ENCODE measurements at regions not wholly inside any gene's neighbourhood (a gene's known extent, or its start where the extent isn't known, plus 50 kb on each side); places are given as distances from the start of the nearest gene placed in this dataset.

GRCh38 chr3:110423276-110423675 lies 648.3 kb upstream of the NECTIN3 start:
- no peaks in the 10 kb centered on the region for H3F3A ChIP-seq (ENCODE audit: insufficient read depth, low read length, poor library complexity, severe bottlenecking)
- no peak overlapping the region for H2AFZ ChIP-seq (ENCODE audit: low read depth, low read length)
- H4K20me1 ChIP-seq (ENCODE audit: insufficient read depth): no peaks in the 10 kb centered on the region
- no peak overlapping the region for H3K4me2 ChIP-seq (ENCODE audit: low read length)
- H3K9ac ChIP-seq (ENCODE audit: low read length): no peak overlapping the region
- no peak overlapping the region for H3K27ac ChIP-seq (ENCODE audit: low read length)
- no peaks in the 10 kb centered on the region for H3K27me3 ChIP-seq (ENCODE audit: insufficient read depth, low read depth, low read length)
- H3K9me3 ChIP-seq (ENCODE audit: low read length): no peaks in the 10 kb centered on the region
- no peaks in the 10 kb centered on the region for H3K9me2 ChIP-seq (ENCODE audit: insufficient read depth, low read length)
- H3K36me3 ChIP-seq (ENCODE audit: insufficient read depth, low read length): no peaks in the 10 kb centered on the region
- no peaks in the 10 kb centered on the region for H3K79me2 ChIP-seq (replicated peaks; ENCODE audit: insufficient read depth, low read length)
- TF ChIP-seq POLR2AphosphoS5 (IDR thresholded peaks at IDR 0.05) (no peak), CTCF (IDR thresholded peaks at IDR 0.05; ENCODE audit: poor library complexity, severe bottlenecking) (no peak), RAD21 (conservative IDR thresholded peaks at IDR 0.05) (no peak), EZH2 (IDR thresholded peaks at IDR 0.05; ENCODE audit: borderline replicate concordance, insufficient read depth, low read length, poor library complexity, severe bottlenecking) (no peak), MXI1 (conservative IDR thresholded peaks at IDR 0.05; ENCODE audit: poor library complexity, severe bottlenecking) (no peak), TAF1 (IDR thresholded peaks at IDR 0.05; ENCODE audit: low read depth) (no peak), REST (IDR thresholded peaks at IDR 0.05; ENCODE audit: borderline replicate concordance) (no peak), EP300 (conservative IDR thresholded peaks at IDR 0.05; ENCODE audit: poor library complexity, severe bottlenecking) (no peak)
- no peak overlapping the region for H3K4me3 ChIP-seq (ENCODE audit: low read length)

GRCh38 chr3:110430146-110430545 lies 641.5 kb upstream of the NECTIN3 start:
- Histone ChIP-seq H3K9me3 (ENCODE audit: low read length) (no peaks in the 10 kb centered on the region), H3K9ac (ENCODE audit: low read length) (no peak overlapping the region), H3K4me2 (ENCODE audit: low read length) (no peak overlapping the region), H3K27ac (ENCODE audit: low read length) (no peak overlapping the region), H3K4me3 (ENCODE audit: low read length) (no peak overlapping the region), H2AFZ (ENCODE audit: low read depth, low read length) (no peak overlapping the region), H3F3A (ENCODE audit: insufficient read depth, low read length, poor library complexity, severe bottlenecking) (no peaks in the 10 kb centered on the region), H4K20me1 (ENCODE audit: insufficient read depth) (no peaks in the 10 kb centered on the region), H3K36me3 (ENCODE audit: insufficient read depth, low read length) (no peaks in the 10 kb centered on the region), H3K9me2 (ENCODE audit: insufficient read depth, low read length) (no peaks in the 10 kb centered on the region), H3K79me2 (replicated peaks; ENCODE audit: insufficient read depth, low read length) (no peaks in the 10 kb centered on the region), H3K27me3 (ENCODE audit: insufficient read depth, low read depth, low read length) (no peaks in the 10 kb centered on the region)
- TF ChIP-seq EZH2 (IDR thresholded peaks at IDR 0.05; ENCODE audit: borderline replicate concordance, insufficient read depth, low read length, poor library complexity, severe bottlenecking): no peak
- no peak for TF ChIP-seq TAF1 (IDR thresholded peaks at IDR 0.05; ENCODE audit: low read depth)
- TF ChIP-seq POLR2AphosphoS5 (IDR thresholded peaks at IDR 0.05): no peak
- TF ChIP-seq MXI1 (conservative IDR thresholded peaks at IDR 0.05; ENCODE audit: poor library complexity, severe bottlenecking): no peak
- TF ChIP-seq EP300 (conservative IDR thresholded peaks at IDR 0.05; ENCODE audit: poor library complexity, severe bottlenecking): no peak
- TF ChIP-seq RAD21 (conservative IDR thresholded peaks at IDR 0.05): no peak
- TF ChIP-seq SMC3 (conservative IDR thresholded peaks at IDR 0.05; ENCODE audit: poor library complexity): no peak
